Lower lobe of right lung (tissue), 2 donors: ENCODE measurements at regions not wholly inside any gene's neighbourhood (a gene's known extent, or its start where the extent isn't known, plus 50 kb on each side); places are given as distances from the start of the nearest gene placed in this dataset.

Experiments used
- ATAC-seq, 2 donors: fragments of 200-7000 bp; cut with Tn5 transposase; one replicate each; pipeline ENCODE4 v1.9.1; 2020 to 2022; ENCODE audit warnings: mild to moderate bottlenecking in 2 of 2, moderate library complexity in 2 of 2
- DNase-seq: peaks from one replicate; pipeline ENCODE4 v3.0.0-alpha.2; 2020
- H3K27ac ChIP-seq: fragments of 200-600 bp; one replicate; pipeline ENCODE4 v1.8.0; 2022
- H3K27me3 ChIP-seq: fragments of 200-600 bp; one replicate; pipeline ENCODE4 v1.8.0; 2022; ENCODE audit warnings: low read depth
- H3K36me3 ChIP-seq: fragments of 200-600 bp; one replicate; pipeline ENCODE4 v1.8.0; 2022; ENCODE audit warnings: mild to moderate bottlenecking
- H3K4me1 ChIP-seq: fragments of 200-600 bp; one replicate; pipeline ENCODE4 v1.8.0; 2022
- H3K4me3 ChIP-seq: fragments of 200-600 bp; one replicate; pipeline ENCODE4 v1.8.0; 2022; ENCODE audit warnings: mild to moderate bottlenecking
- H3K9me3 ChIP-seq: fragments of 200-600 bp; one replicate; pipeline ENCODE4 v1.8.0; 2022
- CTCF ChIP-seq: fragments of 200-600 bp; IDR thresholded peaks from one replicate; pipeline ENCODE4 v1.8.0; 2022; ENCODE audit warnings: antibody characterized with exemption, mild to moderate bottlenecking
- intact Hi-C: fragments of 100-400 bp; cut with DNase I; formaldehyde crosslinking; loops from one replicate; pipeline ENCODE4 v1.11.0; 2022
- donor health status: DM: no; HTN: yes; CAD: no; lungs with severe emphysema.

- Histone ChIP-seq H3K4me1 (peaks cover 10% of the 10 kb centered on the region), H3K36me3 (no peaks in the 10 kb centered on the region), H3K4me3 (no peak overlapping the region), H3K27ac (no peak overlapping the region), H3K9me3 (no peaks in the 10 kb centered on the region), H3K27me3 (no peaks in the 10 kb centered on the region)
- intact Hi-C loops = no loop called here
- ATAC-seq = no peak
- TF ChIP-seq CTCF = no peak
- DNase-seq = no peak
Measured at GRCh38 chr3:193797566-193797965, 204.6 kb downstream of the OPA1 start.

- no peaks in the 10 kb centered on the region for H3K27me3 ChIP-seq
- no peak for ATAC-seq
- intact Hi-C loops = no loop called here
- no peak overlapping the region for H3K27ac ChIP-seq
- H3K4me1 ChIP-seq = peaks cover 10% of the 10 kb centered on the region
- TF ChIP-seq CTCF = no peak
- no peak for DNase-seq
- no peaks in the 10 kb centered on the region for H3K36me3 ChIP-seq
- H3K9me3 ChIP-seq = no peaks in the 10 kb centered on the region
- no peak overlapping the region for H3K4me3 ChIP-seq
Measured at GRCh38 chr3:193798051-193798450, 205.0 kb downstream of the OPA1 start.

- DNase-seq (no peak), ATAC-seq (no peak)
- Histone ChIP-seq H3K27me3 (no peaks in the 10 kb centered on the region), H3K36me3 (no peaks in the 10 kb centered on the region), H3K4me1 (no peaks in the 10 kb centered on the region), H3K27ac (no peak overlapping the region), H3K4me3 (no peak overlapping the region), H3K9me3 (no peaks in the 10 kb centered on the region)
- no peak for TF ChIP-seq CTCF
- intact Hi-C loops = no loop called here
Measured at GRCh38 chr3:193800138-193801043, 207.4 kb downstream of the OPA1 start.

GRCh38 chr3:193801097-193801496 lies 208.1 kb downstream of the OPA1 start:
- TF ChIP-seq CTCF = no peak
- no peaks in the 10 kb centered on the region for H3K36me3 ChIP-seq
- no peaks in the 10 kb centered on the region for H3K9me3 ChIP-seq
- intact Hi-C loops = no loop called here
- H3K27me3 ChIP-seq = no peaks in the 10 kb centered on the region
- H3K4me1 ChIP-seq = no peaks in the 10 kb centered on the region
- ATAC-seq (no peak), DNase-seq (no peak)
- no peak overlapping the region for H3K27ac ChIP-seq
- H3K4me3 ChIP-seq = no peak overlapping the region

GRCh38 chr3:193803288-193803687 lies 210.3 kb downstream of the OPA1 start:
- TF ChIP-seq CTCF = no peak
- no peaks in the 10 kb centered on the region for H3K36me3 ChIP-seq
- ATAC-seq (no peak), DNase-seq (no peak)
- H3K9me3 ChIP-seq = no peaks in the 10 kb centered on the region
- no peak overlapping the region for H3K27ac ChIP-seq
- H3K4me3 ChIP-seq = no peak overlapping the region
- H3K27me3 ChIP-seq = no peaks in the 10 kb centered on the region
- intact Hi-C loops = no loop called here
- H3K4me1 ChIP-seq = no peaks in the 10 kb centered on the region
